ENCODE measurements at regions not wholly inside any gene's neighbourhood (a gene's known extent, or its start where the extent isn't known, plus 50 kb on each side); places are given as distances from the start of the nearest gene placed in this dataset.

- no peaks in the 10 kb centered on the region for H3K9me3 Mint-ChIP-seq
Measured at GRCh38 chr6:85118652-85119235, 331.1 kb upstream of the NT5E start.

DNA sequence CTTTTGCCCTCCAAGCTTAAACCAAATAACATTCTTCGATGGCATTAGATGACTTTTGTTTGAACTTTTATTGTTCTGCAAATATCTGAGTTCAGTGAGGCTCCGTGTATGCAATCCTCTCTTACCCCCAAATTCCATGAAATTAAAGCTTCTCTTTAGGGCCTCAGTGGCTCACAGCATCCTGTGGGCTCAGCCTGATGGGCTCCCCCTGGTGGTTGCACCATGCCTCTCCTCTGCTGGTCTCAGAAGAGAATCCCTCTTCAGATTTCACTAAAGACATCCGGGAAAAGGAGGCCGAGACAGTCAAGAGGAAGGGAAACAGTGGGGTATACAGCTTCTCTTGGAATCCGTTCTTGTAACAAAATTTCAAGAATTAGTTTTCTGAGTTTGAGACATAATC lies 331.6 kb upstream of the NT5E start:
- Mint-ChIP-seq H3K36me3 (no peaks in the 10 kb centered on the region), H3K27me3 (peaks cover 0 to 2% of the 10 kb centered on the region in 2 donors), H3K27ac (no peak overlapping the region), H3K9me3 (no peaks in the 10 kb centered on the region), H3K4me3 (no peak overlapping the region), H3K4me1 (no peaks in the 10 kb centered on the region)
- ChIA-PET POLR2A (no interaction called here), CTCF (no interaction called here)
- H3K36me3 ChIP-seq (ENCODE audit: insufficient read depth, low read length), result no peaks in the 10 kb centered on the region
- no peak for DNase-seq
- no peak overlapping the region for H3K4me3 ChIP-seq (ENCODE audit: low read length)
- no peaks in the 10 kb centered on the region for H3K9me3 ChIP-seq (ENCODE audit: low read length)
- no peak overlapping the region for H3K27ac ChIP-seq (ENCODE audit: low read depth, low read length)
- H3K4me1 ChIP-seq (ENCODE audit: insufficient read depth, low read length), result no peaks in the 10 kb centered on the region
- H3K27me3 ChIP-seq (ENCODE audit: insufficient read depth, low read length, poor library complexity, severe bottlenecking), result no peaks in the 10 kb centered on the region

More at GRCh38 chr6:85118652-85119235, 331.1 kb upstream of the NT5E start:
- DNase-seq, result no peak
- Histone ChIP-seq H3K4me3 (ENCODE audit: low read length) (no peak overlapping the region), H3K9me3 (ENCODE audit: low read length) (no peaks in the 10 kb centered on the region), H3K27ac (ENCODE audit: low read depth, low read length) (no peak overlapping the region), H3K36me3 (ENCODE audit: insufficient read depth, low read length) (no peaks in the 10 kb centered on the region), H3K4me1 (ENCODE audit: insufficient read depth, low read length) (no peaks in the 10 kb centered on the region), H3K27me3 (ENCODE audit: insufficient read depth, low read length, poor library complexity, severe bottlenecking) (no peaks in the 10 kb centered on the region)
- POLR2A ChIA-PET, result no interaction called here
- Mint-ChIP-seq H3K27ac (no peak overlapping the region), H3K36me3 (no peaks in the 10 kb centered on the region), H3K4me3 (no peak overlapping the region), H3K27me3 (peaks cover 0 to 2% of the 10 kb centered on the region in 2 donors), H3K4me1 (no peaks in the 10 kb centered on the region)
- CTCF ChIA-PET, result no interaction called here

DNA sequence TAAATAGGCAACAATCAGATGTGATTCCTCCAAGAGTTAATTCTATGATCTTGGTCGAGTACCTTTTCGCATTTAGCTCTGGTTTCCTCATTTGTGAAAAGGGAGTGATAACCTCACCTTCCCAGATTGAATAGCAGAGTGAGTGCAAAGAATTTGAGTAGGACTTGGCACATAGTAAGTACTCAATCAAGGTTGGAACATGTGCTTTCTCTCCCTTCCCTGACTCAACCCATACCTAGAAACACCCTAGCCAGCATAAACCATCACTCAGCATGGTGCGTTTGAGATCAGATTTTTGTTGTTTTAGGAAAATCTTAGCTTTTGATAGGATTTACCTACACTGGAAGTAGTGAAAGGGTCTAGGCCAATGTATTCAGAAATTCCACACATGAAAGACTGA lies 333.4 kb upstream of the NT5E start:
- no peaks in the 10 kb centered on the region for H3K4me1 ChIP-seq (ENCODE audit: insufficient read depth, low read length)
- no peaks in the 10 kb centered on the region for H3K9me3 ChIP-seq (ENCODE audit: low read length)
- ChIA-PET POLR2A (no interaction called here), CTCF (no interaction called here)
- no peak overlapping the region for H3K27ac ChIP-seq (ENCODE audit: low read depth, low read length)
- no peak overlapping the region for H3K27ac Mint-ChIP-seq
- H3K27me3 ChIP-seq (ENCODE audit: insufficient read depth, low read length, poor library complexity, severe bottlenecking), result no peaks in the 10 kb centered on the region
- no peaks in the 10 kb centered on the region for H3K36me3 Mint-ChIP-seq
- H3K27me3 Mint-ChIP-seq, result peaks cover 0 to 2% of the 10 kb centered on the region in 2 donors
- peaks cover 0 to 1% (median 0%) of the 10 kb centered on the region in 5 donors for H3K9me3 Mint-ChIP-seq
- no peak overlapping the region for H3K4me3 ChIP-seq (ENCODE audit: low read length)
- H3K36me3 ChIP-seq (ENCODE audit: insufficient read depth, low read length), result no peaks in the 10 kb centered on the region
- no peaks in the 10 kb centered on the region for H3K4me1 Mint-ChIP-seq
- H3K4me3 Mint-ChIP-seq, result no peak overlapping the region
- no peak for DNase-seq

- Histone ChIP-seq H3K4me3 (ENCODE audit: low read length) (no peak overlapping the region), H3K9me3 (ENCODE audit: low read length) (no peaks in the 10 kb centered on the region), H3K27me3 (ENCODE audit: insufficient read depth, low read length, poor library complexity, severe bottlenecking) (no peaks in the 10 kb centered on the region), H3K27ac (ENCODE audit: low read depth, low read length) (no peak overlapping the region), H3K36me3 (ENCODE audit: insufficient read depth, low read length) (no peaks in the 10 kb centered on the region), H3K4me1 (ENCODE audit: insufficient read depth, low read length) (no peaks in the 10 kb centered on the region)
- peaks cover 0 to 2% of the 10 kb centered on the region in 2 donors for H3K27me3 Mint-ChIP-seq
- ChIA-PET POLR2A (no interaction called here), CTCF (no interaction called here)
- no peak overlapping the region for H3K27ac Mint-ChIP-seq
- H3K4me3 Mint-ChIP-seq, result no peak overlapping the region
- no peak for DNase-seq
- H3K4me1 Mint-ChIP-seq, result no peaks in the 10 kb centered on the region
- H3K36me3 Mint-ChIP-seq, result no peaks in the 10 kb centered on the region
- H3K9me3 Mint-ChIP-seq, result peaks cover 0 to 1% (median 0%) of the 10 kb centered on the region in 5 donors
Measured at GRCh38 chr6:85115876-85116275, 334.0 kb upstream of the NT5E start.

GRCh38 chr6:85115376-85115775 lies 334.5 kb upstream of the NT5E start:
- Histone ChIP-seq H3K4me1 (ENCODE audit: insufficient read depth, low read length) (no peaks in the 10 kb centered on the region), H3K4me3 (ENCODE audit: low read length) (no peak overlapping the region), H3K27ac (ENCODE audit: low read depth, low read length) (no peak overlapping the region), H3K27me3 (ENCODE audit: insufficient read depth, low read length, poor library complexity, severe bottlenecking) (no peaks in the 10 kb centered on the region), H3K36me3 (ENCODE audit: insufficient read depth, low read length) (no peaks in the 10 kb centered on the region), H3K9me3 (ENCODE audit: low read length) (no peaks in the 10 kb centered on the region)
- no peaks in the 10 kb centered on the region for H3K36me3 Mint-ChIP-seq
- peaks cover 0 to 1% (median 0%) of the 10 kb centered on the region in 5 donors for H3K9me3 Mint-ChIP-seq
- ChIA-PET CTCF (no interaction called here), POLR2A (no interaction called here)
- no peaks in the 10 kb centered on the region for H3K4me1 Mint-ChIP-seq
- no peak for DNase-seq
- H3K27ac Mint-ChIP-seq, result no peak overlapping the region
- no peak overlapping the region for H3K4me3 Mint-ChIP-seq
- peaks cover 0 to 2% of the 10 kb centered on the region in 2 donors for H3K27me3 Mint-ChIP-seq

DNA sequence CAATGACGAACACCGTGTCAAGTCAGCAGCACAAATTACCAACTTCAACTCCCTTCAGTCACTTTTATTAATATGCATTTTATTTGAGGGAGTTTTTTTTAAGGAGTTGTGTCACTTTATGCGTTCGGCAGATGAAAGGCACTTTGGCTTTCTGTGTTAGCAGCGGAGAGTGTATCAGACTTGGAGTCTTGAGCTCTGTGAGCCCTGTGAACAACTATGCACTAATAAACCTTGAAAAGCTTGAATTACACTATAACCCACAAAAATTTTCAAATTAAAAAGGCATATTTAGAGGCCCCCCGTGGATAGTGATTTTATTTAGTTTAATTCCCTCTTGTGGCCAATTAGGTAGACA lies 335.3 kb upstream of the NT5E start:
- DNase-seq, result no peak
- Histone ChIP-seq H3K27me3 (ENCODE audit: insufficient read depth, low read length, poor library complexity, severe bottlenecking) (no peaks in the 10 kb centered on the region), H3K9me3 (ENCODE audit: low read length) (no peaks in the 10 kb centered on the region), H3K4me1 (ENCODE audit: insufficient read depth, low read length) (no peaks in the 10 kb centered on the region), H3K36me3 (ENCODE audit: insufficient read depth, low read length) (no peaks in the 10 kb centered on the region), H3K4me3 (ENCODE audit: low read length) (no peak overlapping the region), H3K27ac (ENCODE audit: low read depth, low read length) (no peak overlapping the region)
- no peak overlapping the region for H3K4me3 Mint-ChIP-seq
- no peaks in the 10 kb centered on the region for H3K27me3 Mint-ChIP-seq
- no peak overlapping the region for H3K27ac Mint-ChIP-seq
- CTCF ChIA-PET, result no interaction called here
- H3K9me3 Mint-ChIP-seq, result peaks cover 0 to 1% (median 0%) of the 10 kb centered on the region in 5 donors
- H3K4me1 Mint-ChIP-seq, result no peaks in the 10 kb centered on the region
- H3K36me3 Mint-ChIP-seq, result no peaks in the 10 kb centered on the region
- POLR2A ChIA-PET, result no interaction called here

- no peaks in the 10 kb centered on the region for H3K9me3 ChIP-seq (ENCODE audit: low read length)
- H3K27me3 Mint-ChIP-seq, result no peaks in the 10 kb centered on the region
- CTCF ChIA-PET, result no interaction called here
Measured at GRCh38 chr6:85113934-85114580, 335.8 kb upstream of the NT5E start.

GRCh38 chr6:85112540-85112939 lies 337.3 kb upstream of the NT5E start:
- no peak overlapping the region for H3K27ac ChIP-seq (ENCODE audit: low read depth, low read length)
- H3K27ac Mint-ChIP-seq, result no peak overlapping the region
- H3K27me3 Mint-ChIP-seq, result no peaks in the 10 kb centered on the region
- DNase-seq, result no peak
- H3K4me1 ChIP-seq (ENCODE audit: insufficient read depth, low read length), result no peaks in the 10 kb centered on the region
- peaks cover 0 to 1% (median 0%) of the 10 kb centered on the region in 5 donors for H3K9me3 Mint-ChIP-seq
- H3K9me3 ChIP-seq (ENCODE audit: low read length), result no peaks in the 10 kb centered on the region
- no peaks in the 10 kb centered on the region for H3K36me3 ChIP-seq (ENCODE audit: insufficient read depth, low read length)
- H3K4me1 Mint-ChIP-seq, result no peaks in the 10 kb centered on the region
- no peak overlapping the region for H3K4me3 ChIP-seq (ENCODE audit: low read length)
- no peak overlapping the region for H3K4me3 Mint-ChIP-seq
- ChIA-PET CTCF (no interaction called here), POLR2A (no interaction called here)
- no peaks in the 10 kb centered on the region for H3K27me3 ChIP-seq (ENCODE audit: insufficient read depth, low read length, poor library complexity, severe bottlenecking)
- no peaks in the 10 kb centered on the region for H3K36me3 Mint-ChIP-seq

More at GRCh38 chr6:85113934-85114580, 335.8 kb upstream of the NT5E start:
- H3K27me3 ChIP-seq (ENCODE audit: insufficient read depth, low read length, poor library complexity, severe bottlenecking), result no peaks in the 10 kb centered on the region
- POLR2A ChIA-PET, result no interaction called here
- Mint-ChIP-seq H3K4me3 (no peak overlapping the region), H3K36me3 (no peaks in the 10 kb centered on the region), H3K27ac (no peak overlapping the region), H3K9me3 (peaks cover 0 to 1% (median 0%) of the 10 kb centered on the region in 5 donors), H3K4me1 (no peaks in the 10 kb centered on the region)
- H3K4me3 ChIP-seq (ENCODE audit: low read length), result no peak overlapping the region
- no peak for DNase-seq
- H3K36me3 ChIP-seq (ENCODE audit: insufficient read depth, low read length), result no peaks in the 10 kb centered on the region
- H3K27ac ChIP-seq (ENCODE audit: low read depth, low read length), result no peak overlapping the region
- no peaks in the 10 kb centered on the region for H3K4me1 ChIP-seq (ENCODE audit: insufficient read depth, low read length)

Measured in CD8-positive, alpha-beta memory T cell (primary cell).